ENCODE measurements at regions not wholly inside any gene's neighbourhood (a gene's known extent, or its start where the extent isn't known, plus 50 kb on each side); places are given as distances from the start of the nearest gene placed in this dataset.

DNA sequence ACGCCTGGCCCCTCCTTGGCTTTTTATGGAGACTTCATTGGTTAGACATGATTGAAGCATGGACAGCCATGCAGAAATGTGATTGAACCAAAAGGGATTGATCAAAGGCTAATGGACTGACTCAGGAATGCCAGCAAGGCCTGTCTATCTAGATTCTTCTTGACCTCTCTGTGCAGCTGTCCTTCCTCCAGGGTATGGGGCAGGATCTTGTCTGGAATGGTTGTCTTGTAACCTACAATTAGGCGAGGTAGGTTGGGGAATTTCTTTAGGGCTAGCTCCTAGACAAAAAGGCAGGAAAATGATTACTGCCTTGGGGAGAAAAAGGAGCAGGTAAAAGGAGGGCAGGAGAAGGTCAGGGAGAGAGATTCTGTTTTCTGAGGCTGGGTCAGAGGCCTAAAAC lies 59.6 kb upstream of the INCENP start:
- H3K4me3 Mint-ChIP-seq (ENCODE audit: unreplicated experiment), result no peak overlapping the region
- Histone ChIP-seq H3K36me3 (ENCODE audit: control insufficient read depth, insufficient read depth, low read length) (no peaks in the 10 kb centered on the region), H3K4me1 (no peaks in the 10 kb centered on the region), H3K4me3 (ENCODE audit: low read depth, low read length) (no peak overlapping the region), H3K9me3 (no peaks in the 10 kb centered on the region; the same call in 1 of the 2 replicates), H3K27me3 (replicated peaks; ENCODE audit: control insufficient read depth, insufficient read depth, low read length) (no peaks in the 10 kb centered on the region)
- POLR2A ChIA-PET, result interaction anchor here (1.3 kb wide), 1 partner anchor 96 kb away, joined by 3 read pairs; no protein-coding TSS in a partner anchor
- H3K4me1 Mint-ChIP-seq (ENCODE audit: low read depth, unreplicated experiment), result no peaks in the 10 kb centered on the region
- peak overlapping the region; percentile 57 for H3K27ac Mint-ChIP-seq (ENCODE audit: unreplicated experiment)
- no peak for TF ChIP-seq CTCF (IDR thresholded peaks at IDR 0.05; ENCODE audit: insufficient read depth in 1 of 2, low read depth in 1 of 2, low read length in 1 of 2, severe bottlenecking in 1 of 2, unreplicated experiment in 1 of 2)
- no peaks in the 10 kb centered on the region for H3K36me3 Mint-ChIP-seq (ENCODE audit: insufficient read depth, unreplicated experiment)
- peaks cover under 1% of the 10 kb centered on the region for H3K27me3 Mint-ChIP-seq (ENCODE audit: insufficient read depth, unreplicated experiment)
- intact Hi-C loops (cut with micrococcal nuclease; ENCODE audit: unreplicated experiment), result loop anchor here (2.0 kb wide), 1 partner anchor 45 kb away; no protein-coding TSS in a partner anchor
- BruUV-seq (replicated peaks), result no TSS peak
- H3K9me3 Mint-ChIP-seq (ENCODE audit: unreplicated experiment), result no peaks in the 10 kb centered on the region
- CTCF ChIA-PET, result interaction anchor here (0.8 to 1.4 kb wide), 2 partner anchors 18 to 44 kb away, joined by 3 to 9 read pairs; no protein-coding TSS in a partner anchor
- DNase-seq, result peak in 1 of 2 experiments; percentile 67

GRCh38 chr11:62062223-62062861 lies 61.5 kb upstream of the INCENP start:
- no peaks in the 10 kb centered on the region for H3K27me3 Mint-ChIP-seq (ENCODE audit: insufficient read depth, unreplicated experiment)
- CTCF ChIA-PET, result interaction anchor here (0.8 to 0.9 kb wide), 2 partner anchors 19 to 46 kb away, joined by 3 read pairs; no protein-coding TSS in a partner anchor
- BruUV-seq (replicated peaks), result no TSS peak

More at GRCh38 chr11:62062223-62062861, 61.5 kb upstream of the INCENP start:
- POLR2A ChIA-PET, result interaction anchor here (0.7 kb wide), 1 partner anchor 73 kb away, joined by 4 read pairs; no protein-coding TSS in a partner anchor
- Mint-ChIP-seq H3K4me1 (ENCODE audit: low read depth, unreplicated experiment) (no peaks in the 10 kb centered on the region), H3K36me3 (ENCODE audit: insufficient read depth, unreplicated experiment) (no peaks in the 10 kb centered on the region), H3K27ac (ENCODE audit: unreplicated experiment) (no peak overlapping the region), H3K9me3 (ENCODE audit: unreplicated experiment) (no peaks in the 10 kb centered on the region), H3K4me3 (ENCODE audit: unreplicated experiment) (no peak overlapping the region)
- Histone ChIP-seq H3K27me3 (replicated peaks; ENCODE audit: control insufficient read depth, insufficient read depth, low read length) (no peaks in the 10 kb centered on the region), H3K36me3 (ENCODE audit: control insufficient read depth, insufficient read depth, low read length) (no peaks in the 10 kb centered on the region), H3K9me3 (no peaks in the 10 kb centered on the region; the same call in 1 of the 2 replicates), H3K4me3 (ENCODE audit: low read depth, low read length) (no peak overlapping the region), H3K4me1 (no peaks in the 10 kb centered on the region)
- intact Hi-C loops (cut with micrococcal nuclease; ENCODE audit: unreplicated experiment), result no loop called here
- no peak for TF ChIP-seq CTCF (IDR thresholded peaks at IDR 0.05; ENCODE audit: insufficient read depth in 1 of 2, low read depth in 1 of 2, low read length in 1 of 2, severe bottlenecking in 1 of 2, unreplicated experiment in 1 of 2)
- DNase-seq, result no peak
